HG03196 (cell line): ENCODE measurements at regions not wholly inside any gene's neighbourhood (a gene's known extent, or its start where the extent isn't known, plus 50 kb on each side); places are given as distances from the start of the nearest gene placed in this dataset.
"Not testable (repeated sequence)": the region's sequence is repeated elsewhere in the genome, so short reads cannot be mapped to it uniquely, and the experiment has no call there.

Source experiments
- ATAC-seq: cut with Tn5 transposase; IDR thresholded peaks from one replicate; pipeline ENCODE4 v1.9.1; 2021; ENCODE audit not compliant: unreplicated experiment

DNA sequence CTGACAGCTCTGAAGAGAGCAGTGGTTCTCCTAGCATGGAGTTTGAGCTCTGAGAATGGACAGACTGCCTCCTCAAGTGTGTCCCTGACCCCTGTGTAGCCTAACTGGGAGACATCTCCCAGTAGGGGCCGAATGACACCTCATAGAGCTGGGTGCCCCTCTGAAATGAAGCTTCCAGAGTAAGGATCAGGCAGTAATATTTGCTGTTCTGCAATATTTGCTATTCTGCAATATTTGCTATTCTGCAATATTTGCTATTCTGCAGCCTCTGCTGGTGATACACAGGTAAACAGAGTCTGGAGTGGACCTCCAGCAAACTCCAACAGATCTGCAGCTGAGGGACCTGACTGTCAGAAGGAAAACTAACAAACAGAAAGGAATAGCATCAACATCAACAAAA lies 105.5 kb downstream of the BUD13 start:
- not testable (repeated sequence) for ATAC-seq

DNA sequence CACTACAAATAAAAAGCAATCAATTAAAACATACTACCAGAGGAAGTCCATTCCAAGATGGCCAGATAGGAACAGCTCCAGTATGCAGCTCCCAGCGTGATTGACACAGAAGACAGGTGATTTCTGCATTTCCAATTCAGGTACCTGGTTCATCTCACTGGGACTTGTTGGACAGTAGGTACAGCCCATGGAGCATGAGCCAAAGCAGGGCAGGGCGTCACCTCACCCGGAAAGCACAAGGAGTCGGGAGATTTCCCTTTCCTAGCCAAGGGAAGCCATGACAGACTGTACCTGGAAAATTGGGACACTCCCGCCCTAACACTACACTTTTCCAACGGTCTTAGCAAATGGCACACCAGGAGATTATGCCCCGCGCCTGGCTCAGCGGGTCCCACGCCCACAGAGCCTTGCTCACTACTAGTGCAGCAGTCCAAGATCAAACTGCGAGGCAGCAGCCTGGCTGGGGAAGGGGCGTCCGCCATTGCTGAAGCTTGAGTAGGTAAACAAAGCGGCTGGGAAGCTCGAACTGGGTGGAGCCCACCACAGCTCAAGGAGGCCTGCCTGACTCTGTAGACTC lies 106.0 kb downstream of the BUD13 start:
- ATAC-seq = not testable (repeated sequence)

DNA sequence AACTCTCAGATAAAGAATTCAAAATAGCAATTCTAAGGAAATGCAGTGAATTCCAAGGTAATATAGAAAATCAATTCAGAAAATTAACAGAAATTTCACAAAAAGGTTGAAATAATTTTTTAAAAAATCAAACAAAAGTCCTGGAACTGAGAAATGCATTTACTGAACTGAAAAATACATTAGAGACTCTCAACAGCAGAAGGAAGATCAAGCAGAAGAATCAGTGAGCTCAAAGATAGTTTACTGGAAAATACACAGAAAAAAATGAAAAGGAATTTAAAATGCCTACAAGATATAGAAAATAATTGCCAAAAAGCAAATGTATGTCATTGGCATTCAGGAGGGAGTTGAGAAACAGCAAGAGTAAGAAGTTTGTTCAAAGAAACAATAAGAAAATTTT lies 107.3 kb downstream of the BUD13 start:
- ATAC-seq = no peak

DNA sequence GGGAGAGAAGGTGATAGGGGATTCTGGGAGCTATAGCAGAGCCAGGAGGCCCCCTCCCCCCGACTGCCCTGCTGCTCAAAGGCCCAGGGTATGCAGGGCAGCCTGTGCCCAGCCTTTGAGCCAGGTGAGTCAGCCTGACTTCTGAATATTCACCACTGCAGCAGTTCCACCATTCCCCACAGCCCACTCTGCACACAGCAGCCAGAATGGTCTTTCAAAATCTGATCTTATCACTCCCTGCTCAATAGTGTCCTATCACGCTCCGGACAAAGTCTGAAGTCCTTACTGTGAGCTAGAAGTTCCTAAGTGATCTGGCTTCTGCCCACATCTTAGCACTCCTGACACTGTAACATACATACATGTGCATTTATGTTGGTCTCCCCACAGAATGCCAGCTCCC lies 111.7 kb downstream of the BUD13 start:
- ATAC-seq = no peak

DNA sequence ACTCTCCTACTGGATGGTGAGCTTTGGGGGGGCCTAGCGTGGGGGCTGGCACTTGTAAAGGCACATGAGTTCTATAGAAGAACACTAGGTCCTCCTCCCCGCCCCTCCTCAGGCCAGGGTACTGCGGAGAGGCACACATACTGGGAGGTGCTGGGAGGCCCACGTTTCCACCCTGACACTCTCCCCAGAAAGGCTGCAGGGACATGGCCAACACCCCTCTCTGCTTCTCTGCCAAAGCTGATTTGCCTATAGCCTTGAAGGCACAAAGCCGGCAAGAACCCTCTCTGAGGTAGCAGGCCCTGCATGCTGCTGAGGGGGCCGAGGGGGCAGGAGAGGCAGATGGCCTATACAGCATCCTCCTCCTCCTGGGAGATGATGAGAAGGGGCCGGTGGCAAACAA lies 112.8 kb downstream of the BUD13 start:
- ATAC-seq = no peak

DNA sequence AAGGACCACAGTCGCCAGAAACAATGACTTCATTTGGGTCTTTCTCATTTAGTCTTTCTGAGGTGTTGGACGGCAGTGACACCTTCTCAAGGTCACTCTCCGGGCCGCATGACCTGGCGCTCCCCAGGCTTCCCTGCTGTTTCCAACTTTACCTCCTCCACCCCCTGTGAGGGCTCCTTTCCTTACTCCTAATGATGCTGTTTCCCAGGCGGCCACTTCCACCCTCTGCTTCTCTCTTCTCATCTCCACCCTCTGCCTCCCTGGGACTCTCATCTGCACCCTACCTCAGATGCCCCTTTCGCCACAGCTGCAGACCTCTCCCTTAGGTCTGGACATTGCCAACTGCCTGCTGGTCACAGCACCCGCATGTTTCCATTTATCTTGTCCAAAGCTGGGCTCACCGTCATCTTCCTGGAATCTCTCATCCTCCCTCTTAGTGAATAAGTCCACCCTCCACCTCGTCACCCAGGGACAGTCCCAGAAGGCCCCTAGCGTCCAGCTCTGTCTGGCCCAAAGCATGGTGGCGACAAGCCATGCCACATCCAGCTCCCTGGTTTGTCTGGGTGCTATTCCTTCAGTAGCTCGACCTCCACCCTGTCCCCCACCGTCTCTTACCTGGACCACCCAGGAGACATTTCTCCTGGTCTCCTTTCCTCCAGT lies 113.8 kb downstream of the BUD13 start:
- ATAC-seq = no peak

DNA sequence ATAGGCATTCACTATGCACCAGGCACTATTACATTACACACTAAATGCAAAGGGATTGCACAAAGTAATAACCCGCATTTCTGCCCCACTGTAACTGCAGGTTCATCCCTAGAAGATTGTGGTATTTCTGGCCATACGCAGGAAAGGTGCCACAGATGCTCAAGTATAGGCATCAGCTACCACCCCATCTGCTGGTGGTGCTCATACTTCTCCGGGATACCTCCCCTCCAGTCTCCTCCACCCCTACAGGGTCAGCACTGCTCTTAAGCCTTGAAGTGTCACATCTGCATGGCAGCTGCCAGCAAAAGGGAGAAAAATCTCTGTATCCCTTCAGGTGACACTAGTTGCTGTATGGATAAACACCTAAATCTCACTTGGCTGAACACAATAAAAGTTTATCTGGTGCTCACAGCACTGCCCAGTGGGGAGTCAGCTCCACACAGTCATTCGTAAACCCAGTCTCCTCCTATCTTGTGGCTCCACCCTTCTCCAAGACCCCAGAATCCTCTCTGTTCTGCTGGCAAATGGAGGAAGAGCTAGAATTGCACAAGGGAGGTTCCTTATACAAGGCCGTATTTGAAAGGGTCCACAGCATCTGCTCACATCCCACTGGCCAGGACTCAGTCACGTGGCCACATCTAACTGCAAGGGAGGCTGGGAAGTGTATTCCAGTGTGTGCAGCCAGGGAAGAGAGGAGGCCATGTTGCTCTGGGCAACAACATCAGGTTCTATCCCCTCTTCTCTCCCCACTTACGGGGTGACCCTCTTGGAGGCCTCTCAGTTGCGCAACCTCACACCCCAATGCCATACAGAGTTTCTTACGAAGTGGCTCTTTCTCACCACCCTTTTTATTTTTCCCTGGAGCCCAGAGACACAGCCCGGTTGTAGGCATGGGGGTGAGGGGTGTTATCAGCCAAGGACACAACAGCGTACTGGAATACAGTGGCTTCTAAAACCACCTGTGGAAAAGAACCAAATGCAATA lies 114.7 kb downstream of the BUD13 start:
- ATAC-seq = no peak

DNA sequence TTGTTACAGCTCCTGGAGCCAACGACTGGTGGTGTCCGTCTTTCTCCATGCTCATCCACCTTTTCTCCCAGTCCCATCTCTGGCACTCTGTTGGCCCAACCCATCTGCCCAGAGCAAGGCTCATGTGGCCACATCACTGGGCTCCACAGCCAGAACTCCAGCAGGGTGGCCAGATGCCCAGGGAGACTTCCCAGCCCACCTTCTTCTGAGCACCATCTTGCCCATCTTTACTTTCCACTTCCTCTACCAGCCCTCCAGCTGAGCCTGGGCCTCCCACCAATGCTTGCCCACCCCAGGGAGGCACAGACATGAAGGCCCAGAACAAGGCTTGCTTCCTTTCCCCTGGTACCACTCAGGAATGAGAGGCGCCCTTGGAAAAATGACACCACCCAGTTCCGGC lies 116.8 kb downstream of the BUD13 start:
- no peak for ATAC-seq

DNA sequence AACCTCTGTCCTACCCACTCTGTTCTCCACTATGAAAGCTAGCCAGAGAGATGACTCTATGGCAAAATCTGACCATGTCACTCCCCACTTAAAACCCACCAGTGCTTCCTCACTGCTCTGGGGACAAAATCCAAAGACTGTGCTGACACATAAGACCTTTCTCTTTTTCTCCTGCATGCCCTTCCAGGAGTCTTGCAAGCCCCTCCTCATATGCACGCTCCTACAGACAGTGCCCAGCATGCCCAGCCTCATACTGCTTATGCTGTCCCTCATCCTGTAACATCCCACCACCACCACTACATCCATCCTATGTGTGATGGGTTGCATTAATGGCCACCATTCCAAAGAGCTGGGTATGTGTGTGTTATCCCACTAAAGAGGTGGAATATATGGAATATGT lies 118.3 kb downstream of the BUD13 start:
- no peak for ATAC-seq

DNA sequence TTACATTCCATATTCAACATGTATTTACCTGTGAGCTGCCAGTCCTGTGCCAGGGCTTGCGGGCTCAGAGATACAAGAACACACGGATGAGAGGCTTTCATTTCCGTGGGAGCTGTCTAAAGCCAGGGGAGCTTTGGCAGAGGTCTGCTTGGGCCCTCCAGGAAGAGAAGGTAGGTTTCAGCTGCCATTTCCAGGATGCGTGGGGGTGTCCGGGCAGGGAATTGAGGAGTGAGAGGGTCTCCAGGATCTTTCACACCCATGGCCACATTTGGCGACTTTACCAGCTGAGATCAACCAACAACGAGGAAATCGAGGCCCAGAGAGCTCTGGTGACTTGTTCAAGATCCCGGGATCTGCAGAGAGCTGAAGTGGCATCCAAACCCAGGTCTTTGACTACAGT lies 119.6 kb downstream of the BUD13 start:
- no peak for ATAC-seq

DNA sequence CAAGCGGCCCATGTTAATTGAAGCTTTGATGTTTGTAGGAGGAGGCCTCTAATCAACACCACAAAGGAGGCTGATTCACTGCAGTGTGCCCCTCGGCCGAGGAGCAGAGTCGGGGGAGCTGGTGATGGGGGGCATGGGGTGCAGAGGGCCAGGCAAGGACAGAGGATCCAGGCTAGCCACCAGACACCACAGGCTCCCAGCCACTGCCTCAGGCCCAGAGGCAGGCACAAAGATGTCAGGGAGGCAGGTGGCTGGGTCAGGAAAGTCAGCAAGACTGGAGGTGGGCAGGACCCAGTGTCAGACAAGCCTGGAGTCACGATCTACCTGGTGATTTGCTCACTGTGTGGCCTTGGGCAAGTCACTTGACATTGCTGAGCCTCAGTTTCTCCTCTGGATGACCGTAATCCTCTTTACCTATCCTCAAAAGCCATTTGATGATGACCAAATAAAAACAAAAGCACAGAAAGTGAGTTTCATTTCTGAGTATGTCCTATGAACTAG lies 121.0 kb downstream of the BUD13 start:
- no peak for ATAC-seq

DNA sequence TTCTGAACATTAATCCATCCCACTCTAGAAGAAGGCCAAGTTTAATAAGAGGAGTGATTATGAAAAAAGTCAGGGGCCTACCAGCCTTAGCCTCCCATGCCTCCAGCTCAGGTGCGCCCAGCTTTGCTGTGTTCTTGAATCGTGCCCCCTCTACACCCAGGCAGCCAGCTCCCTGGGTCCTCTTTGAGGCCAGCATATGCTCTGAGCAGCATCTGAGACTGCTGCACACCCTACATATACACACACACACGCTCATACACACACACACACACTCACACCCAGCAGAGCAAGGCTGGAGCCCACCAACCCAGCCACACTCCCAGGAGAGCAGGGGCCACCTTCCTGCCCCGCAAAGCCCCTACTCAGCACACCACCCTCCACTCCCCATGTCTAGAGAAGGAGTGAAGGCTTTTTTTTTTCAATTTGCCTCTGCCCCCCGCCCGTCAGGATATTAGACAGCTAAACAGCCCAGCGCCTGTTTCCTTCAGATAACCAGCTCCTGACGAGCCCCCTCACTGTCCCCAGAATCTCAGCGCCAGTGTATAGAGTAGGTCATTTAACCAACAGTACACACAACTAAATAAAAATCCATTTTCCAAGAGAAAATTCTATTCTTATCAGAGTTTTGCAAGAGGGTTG lies 121.6 kb downstream of the BUD13 start:
- no peak for ATAC-seq

DNA sequence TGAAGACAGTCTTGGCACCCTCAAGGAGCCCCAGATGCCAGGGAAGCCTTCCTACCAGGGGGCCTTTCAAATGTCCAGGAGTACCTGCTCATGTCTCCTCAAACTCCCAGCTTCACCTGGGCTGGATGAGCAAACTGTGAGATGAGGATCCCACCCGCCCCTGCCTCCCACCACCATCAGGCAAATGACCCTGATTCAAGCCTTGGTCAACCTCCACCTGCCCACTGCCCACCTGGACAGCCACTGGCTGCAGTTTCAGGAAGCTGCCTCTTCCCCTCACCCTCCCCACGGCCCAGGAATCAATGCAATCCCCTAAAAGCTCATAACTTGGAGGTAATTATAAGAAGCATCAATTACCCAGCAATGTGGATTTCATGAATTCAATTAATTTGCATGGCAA lies 122.7 kb downstream of the BUD13 start:
- ATAC-seq = no peak

DNA sequence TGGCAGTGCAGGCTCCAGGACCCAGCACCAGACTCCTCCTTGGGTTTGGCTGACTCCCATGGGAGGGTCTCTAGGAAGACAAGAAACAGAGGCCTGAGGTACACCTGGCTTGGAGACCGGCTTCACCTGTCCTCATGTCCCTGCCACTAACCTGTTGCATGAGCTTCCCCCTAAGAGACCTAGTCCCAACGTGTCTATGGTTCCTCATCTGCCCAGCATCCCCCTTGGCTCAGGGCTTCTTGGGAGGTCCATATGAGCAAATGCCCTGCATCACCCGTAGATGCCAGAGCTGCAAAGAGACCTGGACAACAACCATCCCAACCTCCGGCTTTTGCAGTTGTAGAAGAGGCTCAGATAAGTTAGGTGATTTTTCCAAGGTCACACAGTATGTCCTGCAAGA lies 123.5 kb downstream of the BUD13 start:
- ATAC-seq = no peak

DNA sequence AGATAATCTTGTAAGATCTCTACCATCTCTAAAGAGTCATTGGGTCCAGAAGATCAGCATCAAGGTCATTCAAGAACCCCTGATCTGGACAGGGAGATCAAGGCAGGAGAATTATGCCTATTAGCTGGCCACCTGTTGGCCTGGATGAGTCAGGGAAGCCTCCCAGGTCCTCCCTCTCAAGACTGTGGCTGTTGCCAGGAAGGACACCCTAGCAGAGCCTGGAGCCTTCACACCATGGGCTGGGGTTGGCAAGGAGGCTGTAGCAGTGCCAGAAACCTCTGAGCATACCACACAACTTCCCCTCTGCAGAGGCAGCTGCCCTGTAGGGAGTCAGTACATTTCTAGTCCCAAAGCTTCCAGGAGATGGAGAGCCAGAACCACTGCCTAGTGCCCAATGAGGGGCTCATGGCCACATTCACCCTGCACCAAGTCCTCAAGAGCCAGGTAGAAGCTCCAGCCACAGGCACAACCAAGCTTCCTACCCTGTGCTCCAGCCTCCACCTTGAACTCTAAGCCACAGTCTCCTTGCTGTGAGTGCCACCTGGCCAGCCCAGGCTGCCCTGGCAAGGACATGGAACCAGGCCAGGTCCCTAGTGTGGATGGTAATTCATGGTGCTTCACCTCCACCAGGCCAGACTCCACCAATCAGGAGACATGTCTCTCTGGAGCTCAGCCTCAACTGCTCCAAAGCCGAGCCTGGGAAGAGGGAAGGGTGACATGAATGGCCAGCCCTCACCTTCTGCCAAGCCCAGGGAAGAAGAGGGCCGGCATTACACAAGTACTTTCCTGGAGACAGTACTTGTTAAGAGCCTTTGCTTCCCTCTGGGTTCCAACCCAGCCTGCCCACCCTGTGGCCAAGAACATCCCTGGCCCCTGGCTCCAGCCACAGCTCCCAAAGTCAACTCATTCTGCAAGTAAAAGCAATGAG lies 124.3 kb downstream of the BUD13 start:
- no peak for ATAC-seq

DNA sequence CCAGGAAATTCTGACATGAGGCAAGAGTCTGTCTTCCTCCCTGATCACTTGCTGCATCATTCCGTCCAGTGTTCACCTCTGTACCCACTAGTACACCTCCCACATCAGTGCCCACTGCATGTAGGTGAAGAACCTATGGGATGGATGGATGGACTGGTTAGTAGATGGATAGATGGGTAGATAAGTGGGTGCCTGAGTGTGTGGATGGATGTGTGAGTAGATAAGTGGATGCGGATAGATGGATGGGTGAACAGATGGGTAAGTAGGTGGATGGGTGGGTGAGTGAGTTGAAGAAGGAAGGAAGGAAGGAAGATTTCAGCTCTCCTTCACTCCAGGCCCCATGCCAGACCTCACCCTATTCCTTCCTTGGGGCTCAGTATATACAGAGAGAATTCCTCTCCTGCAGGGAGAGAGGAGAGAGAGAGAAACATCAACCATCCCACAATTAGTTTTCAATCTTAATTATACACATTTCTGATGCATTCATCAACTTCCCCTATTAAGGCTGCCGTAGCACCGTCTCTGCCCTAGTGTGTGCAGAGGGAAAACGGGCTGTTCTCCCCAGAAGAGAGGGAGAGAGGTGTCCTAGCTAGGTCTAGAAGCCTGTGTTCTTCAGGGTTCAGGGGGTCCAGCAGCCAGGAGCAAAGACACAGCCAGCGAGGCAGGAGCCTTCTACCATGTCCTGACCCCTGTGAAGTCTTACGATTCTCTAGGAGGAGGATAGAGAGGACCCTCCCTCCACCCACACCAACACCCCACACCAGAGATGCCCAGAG lies 125.3 kb downstream of the BUD13 start:
- no peak for ATAC-seq

DNA sequence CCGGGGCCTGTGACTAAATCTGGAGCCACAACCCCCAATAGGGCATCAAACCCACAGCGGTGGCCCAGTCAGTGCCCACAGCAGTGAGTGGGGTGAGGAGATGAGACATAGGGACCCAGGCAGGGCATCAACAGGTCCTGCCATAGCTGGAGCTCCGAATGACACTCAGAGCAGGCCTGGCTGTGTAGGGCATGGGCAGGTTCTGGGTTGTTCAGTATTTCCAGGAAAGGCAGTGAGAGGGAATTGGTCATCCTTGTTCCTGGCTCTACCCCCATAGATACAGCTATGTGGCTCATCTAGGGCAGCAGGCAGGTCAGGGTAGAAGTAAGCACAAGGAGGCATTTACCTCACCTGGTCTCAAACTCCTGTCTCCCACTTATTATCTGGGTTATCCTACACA lies 126.6 kb downstream of the BUD13 start:
- ATAC-seq = no peak

DNA sequence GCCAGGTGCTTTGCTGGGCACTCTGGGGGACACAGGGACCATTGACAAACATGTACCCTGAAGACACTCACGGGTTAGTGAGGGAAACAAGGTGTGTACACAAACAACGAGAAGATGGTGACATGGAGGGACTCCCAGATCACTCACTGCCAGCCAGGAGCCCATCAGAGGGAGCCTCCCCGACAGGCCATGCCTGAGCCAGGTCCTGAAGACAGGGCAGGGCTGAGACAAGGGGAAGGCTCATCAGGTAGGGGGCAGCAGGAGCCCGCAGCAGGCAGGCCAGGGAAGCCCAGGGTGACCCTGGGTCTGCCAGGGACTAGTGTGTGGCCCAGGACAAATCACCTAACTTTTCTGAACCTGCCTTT lies 127.9 kb downstream of the BUD13 start:
- ATAC-seq = no peak

DNA sequence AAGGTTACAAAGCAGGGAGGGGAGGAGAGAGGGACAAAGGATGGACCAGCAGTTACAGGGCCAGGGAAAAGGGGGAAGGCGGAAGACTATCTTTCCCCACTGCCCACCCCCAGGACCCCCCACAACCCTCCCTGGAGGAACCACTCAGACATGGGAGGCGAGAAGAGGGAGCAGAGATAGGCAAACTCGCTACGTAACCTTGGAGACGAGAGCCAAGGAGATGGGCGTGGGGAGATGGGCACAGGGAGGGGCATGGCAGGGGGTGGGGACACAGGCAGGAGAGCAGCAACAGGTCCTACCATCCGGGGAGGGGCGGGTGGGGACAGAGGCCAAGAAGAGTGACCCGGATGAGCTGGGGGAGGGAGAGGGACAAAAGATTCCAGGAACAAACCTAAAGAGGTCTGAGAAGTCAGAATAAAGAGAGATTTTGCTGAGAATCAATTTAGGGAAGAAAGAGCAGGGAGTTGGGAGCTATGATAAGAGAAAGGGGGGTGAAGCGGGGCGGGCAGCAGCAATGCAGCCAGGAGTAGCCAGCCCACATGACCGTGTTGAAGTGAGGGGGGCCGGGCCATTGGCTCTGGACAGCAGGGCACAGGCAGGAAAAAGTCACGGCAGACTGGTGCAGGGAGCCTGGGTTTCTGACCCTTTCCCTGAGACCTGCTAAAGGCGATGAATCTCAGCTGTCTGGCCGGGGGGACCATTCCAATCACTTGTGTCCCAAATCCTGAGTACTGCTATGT lies 128.4 kb downstream of the BUD13 start:
- ATAC-seq = no peak
